ENCODE measurements at regions not wholly inside any gene's neighbourhood (a gene's known extent, or its start where the extent isn't known, plus 50 kb on each side); places are given as distances from the start of the nearest gene placed in this dataset.
"Not testable (repeated sequence)": the region's sequence is repeated elsewhere in the genome, so short reads cannot be mapped to it uniquely, and the experiment has no call there.

- no peaks in the 10 kb centered on the region for H3K4me1 ChIP-seq (ENCODE audit: insufficient read depth, insufficient read length)
- H3K9ac ChIP-seq (ENCODE audit: insufficient read length, low read depth), result no peak overlapping the region
- H3K4me3 ChIP-seq (ENCODE audit: insufficient read length, low read depth), result no peak overlapping the region
- peaks cover 5% of the 10 kb centered on the region; the same call in 1 of the 2 replicates for H3K9me3 ChIP-seq (ENCODE audit: insufficient read depth, low read length)
- TF ChIP-seq ZNF274 (IDR thresholded peaks at IDR 0.05; ENCODE audit: low read depth, low read length) (no peak), YY1 (IDR thresholded peaks at IDR 0.05; ENCODE audit: insufficient read depth, insufficient read length) (no peak), SUZ12 (IDR thresholded peaks at IDR 0.05; ENCODE audit: extremely low read depth, insufficient read depth, insufficient read length) (no peak)
- DNase-seq (ENCODE audit: low read depth, low spot score), result no peak
- H3K27me3 ChIP-seq (ENCODE audit: insufficient read depth, insufficient read length), result no peaks in the 10 kb centered on the region
- no peaks in the 10 kb centered on the region for H3K36me3 ChIP-seq (ENCODE audit: insufficient read depth, insufficient read length, low read length)
These were observed 137.1 kb downstream of the ELOVL4 start for GRCh38 chr6:79810185-79810705.

GRCh38 chr6:79808921-79809320, 138.4 kb downstream of the ELOVL4 start:
- Histone ChIP-seq H3K4me3 (ENCODE audit: insufficient read length, low read depth) (no peak overlapping the region), H3K9me3 (ENCODE audit: insufficient read depth, low read length) (peaks cover 5% of the 10 kb centered on the region; the same call in 1 of the 2 replicates), H3K27me3 (ENCODE audit: insufficient read depth, insufficient read length) (no peaks in the 10 kb centered on the region), H3K4me1 (ENCODE audit: insufficient read depth, insufficient read length) (no peaks in the 10 kb centered on the region), H3K36me3 (ENCODE audit: insufficient read depth, insufficient read length, low read length) (no peaks in the 10 kb centered on the region), H3K9ac (ENCODE audit: insufficient read length, low read depth) (no peak overlapping the region)
- TF ChIP-seq SUZ12 (IDR thresholded peaks at IDR 0.05; ENCODE audit: extremely low read depth, insufficient read depth, insufficient read length), result no peak
- TF ChIP-seq YY1 (IDR thresholded peaks at IDR 0.05; ENCODE audit: insufficient read depth, insufficient read length), result no peak
- TF ChIP-seq ZNF274 (IDR thresholded peaks at IDR 0.05; ENCODE audit: low read depth, low read length), result no peak
- DNase-seq (ENCODE audit: low read depth, low spot score), result no peak

- not testable (repeated sequence) for H3K9me3 ChIP-seq (ENCODE audit: insufficient read depth, low read length); H3K9ac ChIP-seq (ENCODE audit: insufficient read length, low read depth); H3K27me3 ChIP-seq (ENCODE audit: insufficient read depth, insufficient read length); DNase-seq (ENCODE audit: low read depth, low spot score); H3K36me3 ChIP-seq (ENCODE audit: insufficient read depth, insufficient read length, low read length); H3K4me3 ChIP-seq (ENCODE audit: insufficient read length, low read depth); H3K4me1 ChIP-seq (ENCODE audit: insufficient read depth, insufficient read length)
These were observed 140.7 kb downstream of the ELOVL4 start for GRCh38 chr6:79806661-79807060.

GRCh38 chr6:79804732-79805131, 142.6 kb downstream of the ELOVL4 start:
- Histone ChIP-seq H3K9ac (ENCODE audit: insufficient read length, low read depth) (no peak overlapping the region), H3K27me3 (ENCODE audit: insufficient read depth, insufficient read length) (no peaks in the 10 kb centered on the region), H3K4me3 (ENCODE audit: insufficient read length, low read depth) (no peak overlapping the region), H3K4me1 (ENCODE audit: insufficient read depth, insufficient read length) (no peaks in the 10 kb centered on the region), H3K36me3 (ENCODE audit: insufficient read depth, insufficient read length, low read length) (no peaks in the 10 kb centered on the region), H3K9me3 (ENCODE audit: insufficient read depth, low read length) (peaks cover 5% of the 10 kb centered on the region; the same call in 1 of the 2 replicates)
- no peak for DNase-seq (ENCODE audit: low read depth, low spot score)
- no peak for TF ChIP-seq ZNF274 (IDR thresholded peaks at IDR 0.05; ENCODE audit: low read depth, low read length)
- no peak for TF ChIP-seq SUZ12 (IDR thresholded peaks at IDR 0.05; ENCODE audit: extremely low read depth, insufficient read depth, insufficient read length)
- no peak for TF ChIP-seq YY1 (IDR thresholded peaks at IDR 0.05; ENCODE audit: insufficient read depth, insufficient read length)

- TF ChIP-seq YY1 (IDR thresholded peaks at IDR 0.05; ENCODE audit: insufficient read depth, insufficient read length) (no peak), SUZ12 (IDR thresholded peaks at IDR 0.05; ENCODE audit: extremely low read depth, insufficient read depth, insufficient read length) (no peak), ZNF274 (IDR thresholded peaks at IDR 0.05; ENCODE audit: low read depth, low read length) (no peak)
- no peak for DNase-seq (ENCODE audit: low read depth, low spot score)
- H3K4me3 ChIP-seq (ENCODE audit: insufficient read length, low read depth), result no peak overlapping the region
These were observed 143.4 kb downstream of the ELOVL4 start for GRCh38 chr6:79803917-79804316.

GRCh38 chr6:79802657-79803300, 144.6 kb downstream of the ELOVL4 start:
- H3K9ac ChIP-seq (ENCODE audit: insufficient read length, low read depth), result no peak overlapping the region
- no peaks in the 10 kb centered on the region for H3K4me1 ChIP-seq (ENCODE audit: insufficient read depth, insufficient read length)
- no peak overlapping the region for H3K4me3 ChIP-seq (ENCODE audit: insufficient read length, low read depth)
- no peaks in the 10 kb centered on the region for H3K27me3 ChIP-seq (ENCODE audit: insufficient read depth, insufficient read length)
- no peak for DNase-seq (ENCODE audit: low read depth, low spot score)
- H3K9me3 ChIP-seq (ENCODE audit: insufficient read depth, low read length), result peaks cover 5% of the 10 kb centered on the region; the same call in 1 of the 2 replicates
- no peak for TF ChIP-seq YY1 (IDR thresholded peaks at IDR 0.05; ENCODE audit: insufficient read depth, insufficient read length)
- no peak for TF ChIP-seq ZNF274 (IDR thresholded peaks at IDR 0.05; ENCODE audit: low read depth, low read length)
- no peak for TF ChIP-seq SUZ12 (IDR thresholded peaks at IDR 0.05; ENCODE audit: extremely low read depth, insufficient read depth, insufficient read length)
- H3K36me3 ChIP-seq (ENCODE audit: insufficient read depth, insufficient read length, low read length), result no peaks in the 10 kb centered on the region

More at GRCh38 chr6:79803917-79804316, 143.4 kb downstream of the ELOVL4 start:
- Histone ChIP-seq H3K4me1 (ENCODE audit: insufficient read depth, insufficient read length) (no peaks in the 10 kb centered on the region), H3K36me3 (ENCODE audit: insufficient read depth, insufficient read length, low read length) (no peaks in the 10 kb centered on the region), H3K9me3 (ENCODE audit: insufficient read depth, low read length) (peaks cover 5% of the 10 kb centered on the region; the same call in 1 of the 2 replicates), H3K9ac (ENCODE audit: insufficient read length, low read depth) (no peak overlapping the region), H3K27me3 (ENCODE audit: insufficient read depth, insufficient read length) (no peaks in the 10 kb centered on the region)

GRCh38 chr6:79801362-79801761, 146.0 kb downstream of the ELOVL4 start:
- no peaks in the 10 kb centered on the region for H3K36me3 ChIP-seq (ENCODE audit: insufficient read depth, insufficient read length, low read length)
- TF ChIP-seq YY1 (IDR thresholded peaks at IDR 0.05; ENCODE audit: insufficient read depth, insufficient read length) (no peak), SUZ12 (IDR thresholded peaks at IDR 0.05; ENCODE audit: extremely low read depth, insufficient read depth, insufficient read length) (no peak), ZNF274 (IDR thresholded peaks at IDR 0.05; ENCODE audit: low read depth, low read length) (no peak)
- peaks cover 3% of the 10 kb centered on the region; the same call in 1 of the 2 replicates for H3K9me3 ChIP-seq (ENCODE audit: insufficient read depth, low read length)
- H3K27me3 ChIP-seq (ENCODE audit: insufficient read depth, insufficient read length), result no peaks in the 10 kb centered on the region
- no peak overlapping the region for H3K4me3 ChIP-seq (ENCODE audit: insufficient read length, low read depth)
- no peak for DNase-seq (ENCODE audit: low read depth, low spot score)
- H3K4me1 ChIP-seq (ENCODE audit: insufficient read depth, insufficient read length), result no peaks in the 10 kb centered on the region
- no peak overlapping the region for H3K9ac ChIP-seq (ENCODE audit: insufficient read length, low read depth)

Measured in NT2/D1 (cell line).